GM18502 (cell line): ENCODE measurements at regions not wholly inside any gene's neighbourhood (a gene's known extent, or its start where the extent isn't known, plus 50 kb on each side); places are given as distances from the start of the nearest gene placed in this dataset.
"Not testable (repeated sequence)": the region's sequence is repeated elsewhere in the genome, so short reads cannot be mapped to it uniquely, and the experiment has no call there.

Source experiments
- ATAC-seq: cut with Tn5 transposase; IDR thresholded peaks from one replicate; pipeline ENCODE4 v1.9.1; 2021; ENCODE audit warnings: mild to moderate bottlenecking; ENCODE audit not compliant: unreplicated experiment, poor library complexity

DNA sequence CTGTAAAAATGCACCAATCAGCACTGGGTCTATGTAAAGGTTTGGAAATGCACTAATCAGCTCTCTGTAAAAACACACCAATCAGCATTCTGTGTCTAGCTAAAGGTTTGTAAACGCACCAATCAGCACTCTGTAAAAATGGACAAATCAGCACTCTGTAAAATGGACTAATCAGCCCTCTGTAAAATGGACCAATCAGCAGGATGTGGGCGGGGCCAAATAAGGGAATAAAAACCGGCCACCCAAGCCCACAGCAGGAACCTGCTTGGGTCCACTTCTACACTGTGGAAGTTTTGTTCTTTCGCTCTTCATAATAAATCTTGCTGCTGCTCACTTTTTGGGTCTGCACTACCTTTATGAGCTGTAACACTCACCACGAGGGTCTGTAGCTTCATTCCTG is 101.0 kb downstream of the SMC2 start:
- ATAC-seq = not testable (repeated sequence)

DNA sequence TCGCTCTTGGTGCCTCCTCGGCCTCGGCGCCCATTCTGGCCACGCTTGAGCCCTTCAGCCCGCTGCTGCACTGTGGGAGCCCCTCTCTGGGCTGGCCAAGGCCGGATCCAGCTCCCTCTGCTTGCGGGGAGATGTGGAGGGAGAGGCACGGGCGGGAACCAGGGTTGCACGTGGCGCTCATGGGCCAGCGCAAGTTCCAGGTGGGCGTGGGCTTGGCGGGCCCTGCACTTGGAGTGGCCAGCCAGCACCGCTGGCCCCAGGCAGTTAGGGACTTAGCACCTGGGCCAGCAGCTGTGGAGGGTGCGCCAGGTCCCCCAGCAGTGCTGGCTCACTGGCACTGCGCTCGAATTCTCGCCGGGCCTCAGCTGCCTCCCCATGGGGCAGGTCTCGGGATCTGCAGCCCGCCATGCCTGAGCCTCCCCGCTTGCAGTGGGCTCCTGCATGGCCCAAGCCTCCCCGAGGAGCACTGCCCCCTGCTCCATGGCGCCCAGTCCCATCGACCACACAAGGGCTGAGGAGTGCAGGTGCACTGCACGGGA is 106.4 kb downstream of the SMC2 start:
- no peak for ATAC-seq

DNA sequence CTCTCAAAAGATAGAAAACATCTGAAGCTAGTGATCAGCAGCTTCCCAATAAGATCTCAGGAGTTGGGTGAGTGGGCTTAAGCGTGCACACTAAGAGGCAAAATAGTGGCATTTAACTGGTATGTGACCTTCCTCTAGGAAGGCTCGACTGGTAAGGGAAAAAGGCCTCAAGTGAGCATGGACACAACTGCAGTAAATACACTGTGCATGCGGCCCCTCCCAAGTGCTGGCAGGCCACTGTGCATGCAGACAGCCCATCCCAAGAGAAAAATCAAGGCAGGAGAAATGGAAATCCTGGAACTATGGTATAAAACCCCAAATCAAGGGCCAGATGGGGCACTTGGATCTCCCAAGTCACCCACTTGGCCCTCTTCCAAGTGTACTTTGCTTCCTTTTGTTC is 112.7 kb downstream of the SMC2 start:
- ATAC-seq = no peak

DNA sequence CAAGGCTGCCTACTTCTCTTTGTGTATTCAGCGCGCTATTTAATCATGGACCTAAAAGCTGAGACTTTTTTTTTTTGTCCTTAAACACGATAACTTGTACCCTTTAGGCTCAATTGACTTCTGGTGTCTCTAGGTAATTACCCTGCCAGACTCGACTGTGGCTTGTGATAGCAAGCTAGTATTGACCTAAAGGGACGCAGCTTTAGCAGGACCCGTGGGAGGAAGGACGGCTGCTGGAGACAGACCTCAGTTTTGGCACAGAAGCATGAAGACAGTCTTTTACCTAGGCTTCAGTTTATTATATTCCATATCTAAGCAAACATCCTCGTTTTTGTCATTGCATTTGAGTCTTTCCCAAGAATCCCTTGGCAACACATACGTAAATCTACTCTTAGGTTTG is 115.3 kb downstream of the SMC2 start:
- ATAC-seq = no peak

DNA sequence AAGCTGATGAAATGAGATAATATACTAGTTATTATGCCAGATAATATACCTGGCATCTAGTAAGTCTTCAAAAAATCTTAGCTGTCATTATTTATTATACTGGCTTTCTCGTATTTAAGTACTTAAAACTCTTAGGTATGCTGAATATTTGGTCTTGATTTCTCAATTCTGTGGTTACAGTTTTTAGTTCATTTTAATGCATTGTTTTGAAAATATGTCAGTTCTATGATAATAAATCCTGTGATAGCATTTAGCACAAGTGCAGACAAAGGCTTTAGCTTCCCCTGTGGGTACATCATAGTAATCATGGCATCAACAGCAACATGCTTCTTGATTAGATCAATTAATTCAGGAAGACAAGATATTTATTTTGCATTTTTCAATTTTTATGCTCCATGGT is 133.0 kb downstream of the SMC2 start:
- no peak for ATAC-seq

DNA sequence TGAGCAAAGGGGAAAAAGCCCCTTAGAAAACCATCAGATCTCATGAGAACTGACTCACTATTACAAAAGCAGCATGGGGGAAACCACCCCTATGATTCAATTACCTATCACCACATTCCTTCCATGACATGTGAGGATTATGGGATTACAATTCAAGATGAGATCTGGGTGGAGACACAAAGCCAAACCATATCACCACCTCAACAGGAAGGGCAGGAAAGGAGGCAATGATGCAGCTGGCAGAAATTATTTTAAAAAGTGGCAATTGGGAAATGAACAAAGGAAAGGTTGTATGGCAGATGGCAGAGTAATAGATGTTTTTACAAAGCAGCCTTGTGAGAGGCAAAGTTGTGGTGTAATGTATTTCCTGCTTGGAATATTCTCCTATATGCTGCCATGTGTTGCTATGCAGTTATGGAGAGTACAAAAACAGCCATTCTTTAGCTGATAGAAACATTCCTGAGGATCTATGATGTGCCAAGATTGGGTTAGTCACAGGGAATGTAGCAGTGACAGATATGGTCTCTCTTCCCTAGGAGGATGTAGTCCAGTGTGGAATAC is 138.8 kb downstream of the SMC2 start:
- no peak for ATAC-seq

DNA sequence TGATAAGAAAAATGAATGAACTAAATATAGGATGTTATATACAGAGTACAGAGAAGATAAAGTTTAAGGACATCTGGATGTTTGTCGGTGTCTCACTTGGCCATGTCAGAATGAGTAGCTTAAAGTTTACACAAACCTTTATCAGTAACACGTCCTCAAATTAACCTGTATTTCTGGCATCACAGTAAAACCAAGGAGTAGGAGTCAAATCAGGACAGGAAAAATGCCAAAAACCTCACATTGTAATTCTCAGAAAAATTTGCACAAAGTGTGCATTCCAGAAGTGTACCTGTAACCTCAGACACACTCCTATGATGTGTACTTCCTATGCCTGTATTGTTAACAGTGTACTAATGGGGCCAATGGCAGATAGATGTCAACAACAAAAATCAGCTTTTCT is 139.3 kb downstream of the SMC2 start:
- ATAC-seq = no peak

DNA sequence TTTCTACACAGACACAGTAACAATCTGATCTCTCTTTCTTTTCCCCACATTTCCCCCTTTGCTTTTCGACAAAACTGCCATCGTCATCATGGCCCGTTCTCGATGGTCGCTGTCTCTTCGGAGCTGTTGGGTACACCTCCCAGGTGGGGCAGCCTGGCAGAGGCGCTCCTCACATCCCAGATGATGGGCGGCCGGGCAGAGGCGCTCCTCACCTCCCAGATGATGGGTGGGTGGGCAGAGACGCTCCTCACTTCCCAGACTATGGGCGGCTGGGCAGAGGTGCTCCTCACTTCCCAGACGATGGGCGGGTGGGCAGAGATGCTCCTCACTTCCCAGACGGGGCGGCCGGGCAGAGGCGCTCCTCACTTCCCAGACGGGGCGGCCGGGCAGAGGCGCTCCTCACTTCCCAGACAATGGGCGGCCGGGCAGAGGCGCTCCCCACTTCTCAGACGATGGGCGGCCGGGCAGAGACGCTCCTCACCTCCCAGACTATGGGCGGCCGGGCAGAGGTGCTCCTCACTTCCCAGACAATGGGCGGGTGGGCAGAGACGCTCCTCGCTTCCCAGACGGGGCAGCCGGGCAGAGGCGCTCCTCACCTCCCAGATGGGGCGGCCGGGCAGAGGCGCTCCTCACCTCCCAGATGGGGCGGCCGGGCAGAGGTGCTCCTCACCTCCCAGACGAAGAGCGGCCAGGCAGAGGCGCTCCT is 140.7 kb downstream of the SMC2 start:
- not testable (repeated sequence) for ATAC-seq

DNA sequence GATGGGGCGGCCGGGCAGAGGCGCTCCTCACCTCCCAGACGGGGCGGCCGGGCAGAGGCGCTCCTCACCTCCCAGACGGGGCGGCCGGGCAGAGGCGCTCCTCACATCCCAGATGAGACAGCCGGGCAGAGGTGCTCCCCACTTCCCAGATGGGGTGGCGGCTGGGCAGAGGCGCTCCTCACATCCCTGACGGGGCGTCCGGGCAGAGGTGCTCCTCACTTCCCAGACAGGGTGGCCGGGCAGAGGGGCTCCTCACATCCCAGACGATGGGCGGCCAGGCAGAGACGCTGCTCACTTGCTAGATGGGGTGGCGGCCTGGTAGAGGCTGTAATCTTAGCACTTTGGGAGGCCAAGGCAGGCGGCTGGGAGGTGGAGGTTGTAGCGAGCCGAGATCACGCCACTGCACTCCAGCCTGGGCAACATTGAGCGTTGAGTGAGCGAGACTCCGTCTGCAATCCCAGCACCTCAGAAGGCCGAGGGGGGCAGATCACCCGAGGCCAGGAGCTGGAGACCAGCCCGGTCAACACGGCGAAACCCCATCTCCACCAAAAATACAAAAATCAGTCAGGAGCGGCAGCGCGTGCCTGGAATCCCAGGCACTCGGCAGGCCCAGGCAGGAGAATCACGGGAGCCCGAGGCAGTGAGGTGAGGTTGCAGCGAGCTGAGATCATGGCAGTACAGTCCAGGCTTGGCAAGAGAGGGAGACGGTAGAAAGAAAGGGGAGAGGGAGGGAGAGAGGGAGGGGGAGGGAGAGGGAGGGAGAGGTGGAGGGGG is 141.4 kb downstream of the SMC2 start:
- ATAC-seq = not testable (repeated sequence)

DNA sequence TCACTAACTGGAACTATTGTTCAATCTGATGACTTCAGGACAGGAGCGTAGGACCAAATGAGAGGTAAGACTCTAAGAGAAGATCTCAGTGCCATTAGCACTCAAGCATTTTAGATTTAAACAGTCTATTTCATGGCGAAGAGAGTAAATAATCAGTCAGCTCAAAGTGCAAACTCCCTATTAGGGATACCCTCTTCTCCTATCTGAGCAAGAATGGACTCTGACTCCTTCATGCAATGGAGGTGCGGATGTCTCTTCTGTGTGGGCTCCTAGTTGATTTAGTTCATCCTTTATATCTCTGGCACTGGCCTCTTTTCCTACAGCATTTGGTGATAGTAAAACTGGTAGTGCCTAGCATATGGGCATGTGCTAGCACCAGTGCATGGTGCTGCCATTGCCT is 144.6 kb downstream of the SMC2 start:
- no peak for ATAC-seq

DNA sequence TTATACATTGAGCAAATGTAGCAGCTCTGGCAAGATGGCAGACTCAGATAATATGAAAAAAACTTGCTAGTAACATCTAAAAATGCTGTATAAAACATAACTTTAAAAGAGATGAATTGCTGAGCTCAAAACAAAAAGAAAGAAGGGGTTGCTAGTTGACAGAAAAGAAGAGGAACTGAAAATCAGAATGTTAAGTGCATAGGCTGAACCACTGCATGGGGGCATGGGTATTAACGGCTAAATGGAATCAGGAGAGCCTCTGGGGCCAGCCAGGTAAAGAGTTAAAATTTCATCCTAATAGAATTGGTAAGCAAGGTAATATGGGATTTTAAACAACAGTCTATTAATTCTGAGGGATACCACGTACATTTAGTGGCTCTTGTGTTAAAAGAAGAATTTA is 146.8 kb downstream of the SMC2 start:
- no peak for ATAC-seq

DNA sequence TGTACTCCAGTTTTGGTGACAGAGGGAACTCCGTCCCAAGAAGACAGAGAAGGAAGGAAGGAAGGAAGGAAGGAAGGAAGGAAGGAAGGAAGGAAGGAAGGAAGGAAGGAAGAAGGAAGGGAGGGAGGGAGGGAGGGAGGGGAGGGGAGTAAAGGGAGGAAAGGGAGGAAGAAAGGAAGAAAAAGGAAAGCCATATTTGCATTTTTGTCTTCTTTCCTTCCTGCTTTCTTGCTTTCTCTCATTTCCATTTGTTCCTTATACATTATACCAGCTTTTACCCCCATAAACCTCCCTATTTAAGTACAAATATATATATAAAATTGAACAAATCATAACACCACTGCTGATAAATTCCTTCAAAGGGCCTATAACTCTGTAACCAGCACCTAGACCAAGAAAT is 151.8 kb downstream of the SMC2 start:
- no peak for ATAC-seq

DNA sequence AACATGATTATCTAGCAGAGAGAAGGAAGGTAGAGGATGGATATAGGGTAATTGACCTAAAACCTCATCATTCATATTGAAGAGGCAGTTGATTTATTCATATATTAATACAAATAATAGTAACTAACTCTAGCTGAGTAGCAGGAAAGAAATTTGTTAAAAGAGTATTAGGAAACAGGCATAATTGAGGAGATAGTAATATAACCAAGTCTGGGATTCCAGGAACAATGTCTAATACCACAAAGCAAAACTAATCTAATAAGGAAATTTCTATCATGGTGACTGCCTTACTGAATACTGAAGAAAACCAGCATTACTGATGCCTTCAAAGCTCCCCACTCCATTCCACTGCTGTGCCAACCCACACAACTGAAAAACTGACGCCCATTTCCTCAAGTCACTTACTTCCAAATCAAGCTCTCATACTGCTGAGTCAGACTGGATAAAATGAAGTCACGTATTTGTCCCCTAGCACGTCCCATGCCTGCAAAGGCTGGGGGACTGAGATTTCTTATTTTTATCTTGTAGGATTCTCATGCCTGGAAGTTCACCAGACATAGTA is 153.9 kb downstream of the SMC2 start:
- no peak for ATAC-seq

DNA sequence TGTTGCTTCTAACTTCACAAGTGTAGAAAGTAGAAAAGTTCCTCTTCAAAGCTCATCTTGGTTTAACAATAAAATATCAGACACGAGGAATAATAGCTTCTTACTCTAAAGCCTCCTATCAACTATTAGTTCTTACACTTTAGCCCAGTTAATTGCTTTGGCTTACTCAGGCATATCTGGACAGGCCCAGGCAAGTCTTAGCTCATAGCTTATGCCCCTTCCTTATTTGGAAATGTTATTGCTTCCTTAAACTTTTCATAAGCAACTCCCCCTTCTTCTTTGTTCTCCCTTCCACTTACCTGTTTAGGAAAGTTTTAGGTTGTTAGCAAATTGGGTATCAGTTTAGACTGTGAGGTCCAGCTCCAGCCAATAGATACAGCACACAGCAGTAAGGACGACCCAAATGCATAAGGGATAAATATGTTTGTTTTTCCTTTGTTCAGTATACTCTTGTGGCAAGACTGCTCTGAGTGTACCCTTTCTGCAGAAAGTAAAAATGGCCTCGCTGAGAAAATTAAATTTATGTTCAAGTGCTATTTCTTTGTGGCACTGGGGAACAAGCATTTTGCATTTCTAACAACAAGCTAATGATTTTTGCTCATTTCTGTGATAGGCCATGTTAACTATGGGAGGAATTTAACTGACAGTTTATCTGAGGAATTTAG is 162.1 kb downstream of the SMC2 start:
- ATAC-seq = no peak

DNA sequence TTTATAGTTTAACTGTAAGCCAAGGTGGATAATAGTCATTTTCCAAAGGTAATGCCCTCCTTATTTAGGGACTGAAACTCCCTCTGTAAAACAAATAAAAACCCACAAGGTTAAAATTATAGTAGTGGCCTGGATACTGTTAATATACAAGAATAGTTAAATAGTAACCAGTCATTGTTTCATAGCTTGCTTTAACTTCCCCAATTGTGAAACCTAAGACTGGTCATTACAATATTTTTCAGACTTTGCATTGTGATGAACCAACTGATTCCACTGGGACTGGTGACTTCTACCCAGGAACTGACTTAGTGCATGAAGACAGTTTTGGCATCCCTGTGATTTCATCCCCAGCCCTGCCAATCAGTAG is 162.6 kb downstream of the SMC2 start:
- ATAC-seq = no peak

DNA sequence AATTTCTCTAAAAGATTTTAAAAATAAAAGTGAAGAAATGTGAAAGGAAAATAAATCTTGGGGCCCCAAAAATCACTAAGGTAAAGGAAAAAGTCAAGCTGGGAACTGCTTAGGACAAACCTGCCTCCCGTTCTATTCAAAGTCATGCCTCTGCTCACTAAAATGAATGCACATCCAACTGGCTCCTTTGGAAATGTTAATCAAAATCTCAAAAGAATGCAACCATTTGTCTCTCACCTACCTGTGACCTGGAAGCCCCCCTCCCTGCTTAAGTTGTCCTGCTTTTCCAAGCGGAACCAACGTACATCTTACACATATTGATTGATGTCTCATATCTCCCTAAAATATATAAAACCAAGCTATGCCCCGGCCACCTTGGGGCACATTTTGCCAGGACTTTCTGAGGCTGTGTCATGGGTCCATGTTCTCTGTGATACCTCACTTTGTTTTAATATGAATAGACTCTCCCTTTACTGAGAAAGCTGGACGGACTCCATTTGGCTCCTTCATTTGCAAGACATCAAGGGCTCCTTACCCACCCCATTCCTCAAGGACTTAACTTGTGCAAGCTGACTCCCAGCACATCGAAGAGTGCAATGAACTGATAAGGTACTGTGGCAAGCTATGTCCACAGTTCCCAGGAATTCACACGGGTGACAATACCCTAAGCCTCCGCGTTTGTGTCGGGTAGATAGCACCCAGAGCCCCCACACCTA is 164.3 kb downstream of the SMC2 start:
- ATAC-seq = no peak

DNA sequence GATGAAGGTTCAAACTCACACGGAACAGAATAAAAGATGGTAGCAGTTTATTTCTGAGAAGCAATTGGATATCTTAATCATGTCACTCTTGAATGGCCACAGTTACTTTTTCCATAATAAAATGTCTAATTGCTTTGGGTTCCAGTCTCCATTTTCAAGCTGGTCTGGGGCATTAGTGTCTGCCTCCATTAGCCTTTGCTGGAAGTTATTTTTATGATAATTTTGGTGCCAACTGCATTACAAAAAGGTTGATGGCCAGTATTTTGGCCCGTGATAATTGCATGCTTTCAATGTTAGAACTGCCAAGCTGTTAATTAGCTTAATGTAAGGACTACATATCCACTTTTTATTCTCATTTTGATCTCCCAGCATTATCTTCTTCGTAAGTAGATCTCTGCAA is 165.9 kb downstream of the SMC2 start:
- ATAC-seq = no peak

DNA sequence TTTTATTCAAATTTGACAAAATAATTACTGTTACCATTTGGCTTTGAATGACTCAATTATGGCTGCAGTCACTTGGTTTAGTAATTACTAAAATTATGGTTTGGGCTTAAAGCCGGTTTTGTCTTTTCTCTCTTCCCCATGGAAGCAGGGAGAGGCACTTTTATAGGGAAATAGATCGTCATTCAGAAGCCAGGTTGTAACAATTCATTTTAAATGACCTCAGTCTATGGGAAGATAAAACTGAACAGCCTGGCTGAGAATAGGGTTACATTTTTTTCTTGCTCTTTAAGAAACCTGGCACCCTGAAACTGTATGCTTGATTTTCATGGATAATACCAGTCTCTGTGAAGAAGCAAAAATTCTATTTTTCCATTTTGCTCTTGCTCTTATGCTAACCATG is 169.8 kb downstream of the SMC2 start:
- ATAC-seq = no peak

DNA sequence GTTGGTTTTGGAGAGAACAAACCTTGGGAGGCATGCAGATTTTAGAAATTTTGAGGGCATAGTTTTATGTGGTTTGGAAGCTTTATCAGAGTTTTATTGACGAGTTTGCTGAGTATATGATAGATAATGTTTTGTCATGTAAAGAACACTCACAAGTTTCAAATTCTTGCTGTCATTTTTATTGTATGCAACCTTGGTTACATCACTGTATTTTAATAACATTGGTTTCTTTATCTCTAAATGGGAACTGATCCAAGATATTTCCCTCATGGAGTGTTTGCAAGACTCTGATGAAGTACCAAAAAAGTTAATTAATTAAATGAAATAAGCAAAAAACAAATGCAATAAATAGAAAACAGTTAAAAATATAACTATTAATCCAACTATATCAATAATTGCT is 170.3 kb downstream of the SMC2 start:
- no peak for ATAC-seq

DNA sequence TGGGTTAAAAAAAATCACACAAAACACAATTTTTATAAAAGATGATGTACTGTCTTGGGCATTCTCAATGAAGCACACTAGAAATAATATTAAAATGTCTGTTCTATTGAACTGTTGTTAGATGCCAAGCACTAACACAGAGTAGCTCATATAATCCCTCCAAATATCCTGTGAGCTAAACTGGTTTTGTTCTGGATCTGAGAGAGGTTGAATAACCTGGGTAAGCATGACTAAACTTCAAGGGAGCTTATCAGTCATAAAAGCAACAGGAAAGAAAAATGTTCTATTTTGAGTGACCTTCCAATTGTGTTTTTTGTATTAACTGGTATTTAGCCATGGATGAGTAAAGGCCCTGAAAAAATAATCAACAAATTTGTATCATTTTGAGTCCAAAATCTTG is 175.3 kb downstream of the SMC2 start:
- ATAC-seq = no peak
